IMR-90 (cell line): ENCODE measurements at regions not wholly inside any gene's neighbourhood (a gene's known extent, or its start where the extent isn't known, plus 50 kb on each side); places are given as distances from the start of the nearest gene placed in this dataset.

Source experiments
- ATAC-seq: fragments of 200-7000 bp; cut with Tn5 transposase; 2 replicates; pipeline ENCODE4 v1.9.1; 2020; ENCODE audit warnings: low read depth, mild to moderate bottlenecking, moderate library complexity
- BruUV-seq: library from RNA; stranded (reverse); fragments of 400-500 nt; replicated peaks from 2 replicates; lab custom pipeline; 2021; lab: Mats Ljungman, UMichigan
- CTCF ChIA-PET: fragments of 300-600 bp; formaldehyde crosslinking; extraction: SDS; loops from one replicate; lab custom pipeline; 2021; ENCODE audit warnings: antibody characterized with exemption; lab: Yijun Ruan, JAX
- POLR2A ChIA-PET: fragments of 300-600 bp; sonication (Branson Sonifier 250); formaldehyde crosslinking; loops from one replicate; lab custom pipeline; 2022; ENCODE audit warnings: antibody characterized with exemption; ENCODE audit not compliant: unreplicated experiment; lab: Charles Lee
- DNase-seq: peaks from one replicate; pipeline ENCODE4 v3.0.0; 2013
- H2AFZ ChIP-seq: replicated peaks from 2 replicates; pipeline ENCODE3; 2013; ENCODE audit warnings: low read length, mild to moderate bottlenecking; ENCODE audit not compliant: poor library complexity
- H2AK5ac ChIP-seq: 2 replicates; pipeline ENCODE4 v1.6.1; 2013; ENCODE audit warnings: low read depth, low read length, inconsistent platforms
- H2AK9ac ChIP-seq: replicated peaks from 2 replicates; pipeline ENCODE3; 2013; ENCODE audit warnings: mild to moderate bottlenecking, low read depth, low read length, moderate library complexity; ENCODE audit not compliant: poor library complexity
- H2BK120ac ChIP-seq: 2 replicates; pipeline ENCODE4 v1.6.1; 2013; ENCODE audit warnings: low read depth, low read length, inconsistent platforms
- H2BK15ac ChIP-seq: 3 replicates; pipeline ENCODE4 v1.6.1; 2013; ENCODE audit warnings: low read depth, low read length, inconsistent platforms
- H2BK20ac ChIP-seq: 2 replicates; pipeline ENCODE4 v1.6.1; 2013; ENCODE audit warnings: low read depth, mild to moderate bottlenecking, inconsistent platforms, low read length, moderate library complexity
- H2BK5ac ChIP-seq: 2 replicates; pipeline ENCODE4 v1.6.1; 2013; ENCODE audit warnings: mild to moderate bottlenecking, low read depth, low read length, inconsistent platforms; ENCODE audit not compliant: poor library complexity, severe bottlenecking
- H3K14ac ChIP-seq: replicated peaks from 2 replicates; pipeline ENCODE4 v1.6.1; 2013; ENCODE audit warnings: low read depth, low read length, inconsistent platforms
- H3K18ac ChIP-seq: 2 replicates; pipeline ENCODE4 v1.6.1; 2013; ENCODE audit warnings: low read depth, low read length, control low read depth
- H3K23ac ChIP-seq: 2 replicates; pipeline ENCODE4 v1.6.1; 2013; ENCODE audit warnings: low read depth, low read length, inconsistent platforms
- H3K27ac ChIP-seq: 2 replicates; pipeline ENCODE4 v1.5.1; 2013; ENCODE audit warnings: mild to moderate bottlenecking, control low read depth, low read length; ENCODE audit not compliant: insufficient read depth
- H3K27me3 ChIP-seq: 2 replicates; pipeline ENCODE4 v1.6.1; 2013; ENCODE audit warnings: low read length; ENCODE audit not compliant: control insufficient read depth, insufficient read depth
- H3K36me3 ChIP-seq: 2 replicates; pipeline ENCODE4 v1.6.1; 2013; ENCODE audit warnings: low read length, mixed read lengths; ENCODE audit not compliant: control insufficient read depth, insufficient read depth
- H3K4ac ChIP-seq: 2 replicates; pipeline ENCODE4 v1.6.1; 2013; ENCODE audit warnings: low read depth, low read length, inconsistent platforms
- H3K4me1 ChIP-seq: 2 replicates; pipeline ENCODE4 v1.6.1; 2013; ENCODE audit warnings: low read length, mixed read lengths; ENCODE audit not compliant: control insufficient read depth, insufficient read depth
- H3K4me2 ChIP-seq: 2 replicates; pipeline ENCODE4 v1.6.1; 2013; ENCODE audit warnings: low read depth, mild to moderate bottlenecking, control low read depth, low read length, moderate library complexity
- H3K4me3 ChIP-seq: 2 replicates; pipeline ENCODE4 v1.5.1; 2013; ENCODE audit warnings: low read depth, mild to moderate bottlenecking, control low read depth, low read length, moderate library complexity; ENCODE audit not compliant: insufficient read depth
- H3K56ac ChIP-seq: 2 replicates; pipeline ENCODE4 v1.6.1; 2013; ENCODE audit warnings: low read length, inconsistent platforms; ENCODE audit not compliant: insufficient read depth; ENCODE audit errors: extremely low read depth
- H3K79me1 ChIP-seq, 2 experiments: 2 replicates each; pipeline ENCODE4 v1.6.1; 2013; ENCODE audit warnings: low read length in 2 of 2, inconsistent platforms in 1 of 2, low read depth in 1 of 2
- H3K9ac ChIP-seq: 2 replicates; pipeline ENCODE4 v1.6.1; 2013; ENCODE audit warnings: low read depth, low read length, control low read depth
- H3K9me1 ChIP-seq: 2 replicates; pipeline ENCODE4 v1.6.1; 2013; ENCODE audit warnings: low read length, inconsistent platforms; ENCODE audit not compliant: insufficient read depth
- H3K9me3 ChIP-seq: 2 replicates; pipeline ENCODE4 v1.6.1; 2013; ENCODE audit warnings: low read length; ENCODE audit not compliant: control insufficient read depth, insufficient read depth
- H4K20me1 ChIP-seq: 2 replicates; pipeline ENCODE4 v1.6.1; 2013; ENCODE audit warnings: low read length, inconsistent platforms; ENCODE audit not compliant: insufficient read depth
- H4K5ac ChIP-seq: 2 replicates; pipeline ENCODE4 v1.6.1; 2013; ENCODE audit warnings: mild to moderate bottlenecking, low read depth, low read length, control low read depth
- H4K8ac ChIP-seq, 2 experiments: 2 replicates each; pipeline ENCODE4 v1.6.1; 2013; ENCODE audit warnings: low read depth in 2 of 2, low read length in 2 of 2, control low read depth in 1 of 2, inconsistent platforms in 1 of 2
- H4K91ac ChIP-seq: 2 replicates; pipeline ENCODE4 v1.6.1; 2013; ENCODE audit warnings: low read depth, low read length, inconsistent platforms; ENCODE audit not compliant: insufficient read depth
- CHD1 ChIP-seq: IDR thresholded peaks from 2 replicates; pipeline ENCODE4 v1.6.1; 2012; ENCODE audit warnings: low read depth, low read length, improper control_type of control experiment
- CTCF ChIP-seq: conservative IDR thresholded peaks from 2 replicates; pipeline ENCODE4 v1.5.1; 2012; ENCODE audit warnings: mild to moderate bottlenecking, low read depth, low read length, improper control_type of control experiment
- FOS ChIP-seq: fragments of 150-350 bp; IDR thresholded peaks from 2 replicates; pipeline ENCODE4 v1.6.1; 2016; ENCODE audit warnings: low read depth, low read length
- MAZ ChIP-seq: IDR thresholded peaks from 2 replicates; pipeline ENCODE4 v1.6.1; 2012; ENCODE audit warnings: low read depth, mild to moderate bottlenecking, low read length, improper control_type of control experiment, moderate library complexity, borderline replicate concordance
- MXI1 ChIP-seq: IDR thresholded peaks from 2 replicates; pipeline ENCODE4 v1.6.1; 2012; ENCODE audit warnings: low read depth, mild to moderate bottlenecking, low read length, moderate library complexity, borderline replicate concordance
- RAD21 ChIP-seq: IDR thresholded peaks from 2 replicates; pipeline ENCODE4 v1.6.1; 2012; ENCODE audit warnings: low read length, improper control_type of control experiment
- RCOR1 ChIP-seq: IDR thresholded peaks from 2 replicates; pipeline ENCODE4 v1.6.1; 2012; ENCODE audit warnings: mild to moderate bottlenecking, low read length, improper control_type of control experiment; ENCODE audit not compliant: insufficient replicate concordance
- WGBS, 2 experiments: methylation state at CpG; one replicate each; pipeline versions ENCODE4 v1.1.5 to v1.1.7; 2013; ENCODE audit warnings: missing lambda C conversion rate in 2 of 2; ENCODE audit not compliant: insufficient read length in 1 of 2; ENCODE audit errors: extremely low coverage in 2 of 2; 5-methylcytosine and 5-hydroxymethylcytosine counted together
- dilution Hi-C: fragments of 300-500 bp; cut with HindIII; formaldehyde crosslinking; loops from one replicate; pipeline ENCODE4 v1.14.3; 2018; ENCODE audit warnings: low sequenced_read_pairs; ENCODE audit not compliant: unreplicated experiment
- in situ Hi-C: fragments of 300-500 bp; cut with MboI; formaldehyde crosslinking; loops from 3 replicates; pipeline ENCODE4 v1.14.3; 2019; ENCODE audit warnings: low sequenced_read_pairs, inconsistent platforms, mixed read lengths
- intact Hi-C: fragments of 100-400 bp; cut with micrococcal nuclease; formaldehyde crosslinking; loops from 2 replicates; pipeline ENCODE4 v1.10.0; 2022

DNA sequence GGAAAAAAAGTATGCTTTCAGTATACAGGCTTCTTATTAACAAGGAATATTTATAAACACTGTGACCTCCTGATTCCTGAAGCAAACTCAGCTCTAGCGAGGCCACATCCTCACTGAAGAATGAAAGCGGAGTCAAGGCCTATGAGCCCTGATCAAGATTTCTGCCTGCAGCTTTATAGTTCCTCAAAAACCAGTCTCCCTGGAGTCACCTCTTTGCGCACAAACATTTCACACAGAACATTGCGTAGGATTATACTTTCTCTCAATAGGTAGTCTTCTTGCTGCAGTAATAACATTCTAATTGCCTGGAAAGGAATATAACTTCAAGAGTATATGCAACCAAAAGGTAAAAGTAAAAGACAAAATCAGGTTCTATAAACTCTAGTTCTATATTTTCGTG is 62.9 kb downstream of the SLC24A2 start:
- CTCF ChIA-PET, result no interaction called here
- no peak overlapping the region for H2BK5ac ChIP-seq

More for the DNA sequence above, 62.9 kb downstream of the SLC24A2 start:
- H3K14ac ChIP-seq, result no peak overlapping the region
- H4K5ac ChIP-seq, result no peak overlapping the region
- dilution Hi-C loops (no loop called here), in situ Hi-C loops (no loop called here), intact Hi-C loops (no loop called here)
- no peak overlapping the region for H3K4me3 ChIP-seq
- H4K20me1 ChIP-seq, result no peaks in the 10 kb centered on the region
- BruUV-seq, result no TSS peak
- H3K23ac ChIP-seq, result no peak overlapping the region
- TF ChIP-seq RCOR1 (no peak), CHD1 (no peak), FOS (no peak), MXI1 (no peak), CTCF (no peak), RAD21 (no peak), MAZ (no peak)
- H3K4ac ChIP-seq, result no peak overlapping the region
- H2BK20ac ChIP-seq, result no peak overlapping the region
- H2AFZ ChIP-seq, result no peak overlapping the region
- no CpG with 5 or more reads among the region's 5 CpGs for WGBS, 2 experiments
- H3K18ac ChIP-seq, result no peak overlapping the region
- H3K9ac ChIP-seq, result no peak overlapping the region
- H2BK120ac ChIP-seq, result no peak overlapping the region
- ATAC-seq, result no peak
- no peak overlapping the region for H3K4me2 ChIP-seq
- POLR2A ChIA-PET, result no interaction called here
- H4K91ac ChIP-seq, result no peak overlapping the region
- H3K9me1 ChIP-seq, result no peaks in the 10 kb centered on the region
- H3K79me1 ChIP-seq, result no peaks in the 10 kb centered on the region
- no peak overlapping the region for H3K27ac ChIP-seq
- H4K8ac ChIP-seq, result no peak overlapping the region
- H2AK9ac ChIP-seq, result no peak overlapping the region
- no peaks in the 10 kb centered on the region for H3K36me3 ChIP-seq
- no peak overlapping the region for H2AK5ac ChIP-seq
- H3K4me1 ChIP-seq, result no peaks in the 10 kb centered on the region
- H3K9me3 ChIP-seq, result no peaks in the 10 kb centered on the region
- DNase-seq, result no peak
- no peaks in the 10 kb centered on the region for H3K27me3 ChIP-seq
- H3K56ac ChIP-seq, result no peak overlapping the region
- no peak overlapping the region for H2BK15ac ChIP-seq
